Activated naive CD4-positive, alpha-beta T cell treated with anti-CD3 and anti-CD28 coated beads, Interleukin-2, amount 50 U/mL, for 72 hours (primary cell): ENCODE measurements at regions not wholly inside any gene's neighbourhood (a gene's known extent, or its start where the extent isn't known, plus 50 kb on each side); places are given as distances from the start of the nearest gene placed in this dataset.

Experiments
- ATAC-seq, 2 donors: fragments of 150-1000 bp; cut with Tn5 transposase; 2 replicates each; pipeline ENCODE4 v1.10.0; 2021; ENCODE audit warnings: mild to moderate bottlenecking in 2 of 2, moderate library complexity in 2 of 2
- DNase-seq, 2 donors: peaks; one replicate each; pipeline ENCODE4 v3.0.0; 2021 to 2022; ENCODE audit warnings: low spot score in 2 of 2
- H3K27ac Mint-ChIP-seq, 2 donors: one replicate each; pipeline ENCODE4 v1.8.0; 2022; ENCODE audit warnings: mild to moderate bottlenecking in 2 of 2, mixed read lengths in 2 of 2
- H3K36me3 Mint-ChIP-seq, 2 donors: one replicate each; pipeline ENCODE4 v1.8.0; 2022; ENCODE audit warnings: mixed read lengths in 2 of 2
- H3K9me3 Mint-ChIP-seq, 2 donors: one replicate each; pipeline ENCODE4 v1.8.0; 2022; ENCODE audit warnings: mixed read lengths in 2 of 2

GRCh38 chr5:54603372-54603771, 85.8 kb downstream of the SNX18 start:
- ATAC-seq (no peak), DNase-seq (no peak)
- H3K36me3 Mint-ChIP-seq = peaks cover 0 to under 1% of the 10 kb centered on the region in 2 donors
- no peak overlapping the region for H3K27ac Mint-ChIP-seq
- peaks cover under 1 to 4% of the 10 kb centered on the region in 2 donors for H3K9me3 Mint-ChIP-seq

- Mint-ChIP-seq H3K27ac (no peak overlapping the region), H3K9me3 (peaks cover 10 to 11% of the 10 kb centered on the region in 2 donors), H3K36me3 (peaks cover 7 to 10% of the 10 kb centered on the region in 2 donors)
- no peak for DNase-seq
- ATAC-seq = no peak
These were observed 84.9 kb downstream of the SNX18 start for GRCh38 chr5:54602475-54602874.

GRCh38 chr5:54601411-54602230, 84.1 kb downstream of the SNX18 start:
- H3K27ac Mint-ChIP-seq = no peak overlapping the region
- H3K36me3 Mint-ChIP-seq = peaks cover 16 to 18% of the 10 kb centered on the region in 2 donors
- no peak for DNase-seq
- no peak for ATAC-seq
- H3K9me3 Mint-ChIP-seq = peaks cover 18% of the 10 kb centered on the region in 2 donors
